ENCODE measurements at regions not wholly inside any gene's neighbourhood (a gene's known extent, or its start where the extent isn't known, plus 50 kb on each side); places are given as distances from the start of the nearest gene placed in this dataset.
A peak's percentile ranks its signal among the peaks of the same experiment; 100 is the strongest.

- Mint-ChIP-seq H3K27me3 (ENCODE audit: insufficient read depth) (no peaks in the 10 kb centered on the region), H3K9me3 (peaks cover 3% of the 10 kb centered on the region), H3K27ac (no peak overlapping the region), H3K4me1 (no peaks in the 10 kb centered on the region), H3K4me3 (no peak overlapping the region), H3K36me3 (ENCODE audit: low read depth) (no peaks in the 10 kb centered on the region)
- DNase-seq, result peak; percentile 69
- TF ChIP-seq CTCF (conservative IDR thresholded peaks at IDR 0.05), result no peak
- H3K27me3 ChIP-seq (ENCODE audit: control insufficient read depth, insufficient read depth, low read length, poor library complexity, severe bottlenecking), result no peaks in the 10 kb centered on the region
- H3K36me3 ChIP-seq (ENCODE audit: control insufficient read depth, insufficient read depth, low read length), result no peaks in the 10 kb centered on the region
- no peak overlapping the region for H3K4me3 ChIP-seq (ENCODE audit: low read length)
- no peak overlapping the region for H3K27ac ChIP-seq (ENCODE audit: low read depth, low read length)
- 81 to 97% methylated on average over 4 of the region's 4 CpGs for WGBS, 2 experiments (ENCODE audit: insufficient coverage in 1 of 2, insufficient read length in 1 of 2)
- H3K9ac ChIP-seq (ENCODE audit: extremely low read depth, low read length, poor library complexity, severe bottlenecking), result no peak overlapping the region
- no peaks in the 10 kb centered on the region for H3K4me1 ChIP-seq (ENCODE audit: control insufficient read depth, insufficient read depth, low read length)
- H3K9me3 ChIP-seq (ENCODE audit: control insufficient read depth, low read length), result no peaks in the 10 kb centered on the region
These were observed 1446.4 kb upstream of the WWC1 start for GRCh38 chr5:166845044-166845443.

GRCh38 chr5:166856791-166857190, 1434.7 kb upstream of the WWC1 start:
- Histone ChIP-seq H3K9me3 (ENCODE audit: control insufficient read depth, low read length) (no peaks in the 10 kb centered on the region), H3K27me3 (ENCODE audit: control insufficient read depth, insufficient read depth, low read length, poor library complexity, severe bottlenecking) (no peaks in the 10 kb centered on the region), H3K36me3 (ENCODE audit: control insufficient read depth, insufficient read depth, low read length) (no peaks in the 10 kb centered on the region), H3K4me1 (ENCODE audit: control insufficient read depth, insufficient read depth, low read length) (peaks cover 6% of the 10 kb centered on the region), H3K9ac (ENCODE audit: extremely low read depth, low read length, poor library complexity, severe bottlenecking) (no peak overlapping the region), H3K4me3 (ENCODE audit: low read length) (no peak overlapping the region), H3K27ac (ENCODE audit: low read depth, low read length) (peak overlapping the region; percentile 24)
- whole genome bisulfite sequencing, 2 experiments (ENCODE audit: insufficient coverage in 1 of 2, insufficient read length in 1 of 2), result 85 to 86% methylated on average over 2 to 3 of the region's 3 CpGs
- no peaks in the 10 kb centered on the region for H3K9me3 Mint-ChIP-seq
- no peaks in the 10 kb centered on the region for H3K36me3 Mint-ChIP-seq (ENCODE audit: low read depth)
- peaks cover 15% of the 10 kb centered on the region for H3K4me1 Mint-ChIP-seq
- no peak for DNase-seq
- H3K4me3 Mint-ChIP-seq, result no peak overlapping the region
- TF ChIP-seq CTCF (conservative IDR thresholded peaks at IDR 0.05), result no peak
- no peaks in the 10 kb centered on the region for H3K27me3 Mint-ChIP-seq (ENCODE audit: insufficient read depth)
- no peak overlapping the region for H3K27ac Mint-ChIP-seq

GRCh38 chr5:166860426-166860825, 1431.0 kb upstream of the WWC1 start:
- Mint-ChIP-seq H3K4me3 (no peak overlapping the region), H3K4me1 (peaks cover 15% of the 10 kb centered on the region), H3K36me3 (ENCODE audit: low read depth) (no peaks in the 10 kb centered on the region), H3K27ac (no peak overlapping the region), H3K27me3 (ENCODE audit: insufficient read depth) (no peaks in the 10 kb centered on the region), H3K9me3 (no peaks in the 10 kb centered on the region)
- WGBS, 2 experiments (ENCODE audit: insufficient coverage in 1 of 2, insufficient read length in 1 of 2), result 86 to 96% methylated on average over 4 to 5 of the region's 5 CpGs
- H3K27me3 ChIP-seq (ENCODE audit: control insufficient read depth, insufficient read depth, low read length, poor library complexity, severe bottlenecking), result no peaks in the 10 kb centered on the region
- no peak overlapping the region for H3K27ac ChIP-seq (ENCODE audit: low read depth, low read length)
- no peak for TF ChIP-seq CTCF (conservative IDR thresholded peaks at IDR 0.05)
- no peak for DNase-seq
- H3K9me3 ChIP-seq (ENCODE audit: control insufficient read depth, low read length), result no peaks in the 10 kb centered on the region
- H3K9ac ChIP-seq (ENCODE audit: extremely low read depth, low read length, poor library complexity, severe bottlenecking), result no peak overlapping the region
- no peaks in the 10 kb centered on the region for H3K36me3 ChIP-seq (ENCODE audit: control insufficient read depth, insufficient read depth, low read length)
- H3K4me1 ChIP-seq (ENCODE audit: control insufficient read depth, insufficient read depth, low read length), result peaks cover 6% of the 10 kb centered on the region
- no peak overlapping the region for H3K4me3 ChIP-seq (ENCODE audit: low read length)

All from endodermal cell (in vitro differentiated cells).